NCI-H1417 treated with DMSO at 0.1 percent for 48 hours (cell line): ENCODE measurements at regions not wholly inside any gene's neighbourhood (a gene's known extent, or its start where the extent isn't known, plus 50 kb on each side); places are given as distances from the start of the nearest gene placed in this dataset.
"Not testable (repeated sequence)": the region's sequence is repeated elsewhere in the genome, so short reads cannot be mapped to it uniquely, and the experiment has no call there.

Source experiments
- DNase-seq: peaks from one replicate; lab custom pipeline; 2025; lab: John Stamatoyannopoulos, UW

GRCh38 chr18:8992500-8992899 lies 110.0 kb upstream of the NDUFV2 start:
- DNase-seq, result not testable (repeated sequence)

- no peak for DNase-seq
These were observed 107.9 kb upstream of the NDUFV2 start for GRCh38 chr18:8994603-8995002.

- no peak for DNase-seq
These were observed 107.4 kb upstream of the NDUFV2 start for GRCh38 chr18:8995096-8995495.

- DNase-seq, result no peak
These were observed 105.6 kb upstream of the NDUFV2 start for GRCh38 chr18:8996771-8997432.

- no peak for DNase-seq
These were observed 104.9 kb upstream of the NDUFV2 start for GRCh38 chr18:8997634-8998033.

GRCh38 chr18:8998481-8999217 lies 103.8 kb upstream of the NDUFV2 start:
- DNase-seq, result no peak

- no peak for DNase-seq
These were observed 102.6 kb upstream of the NDUFV2 start for GRCh38 chr18:8999872-9000271.

- no peak for DNase-seq
These were observed 101.8 kb upstream of the NDUFV2 start for GRCh38 chr18:9000733-9001132.

GRCh38 chr18:9001209-9001608 lies 101.3 kb upstream of the NDUFV2 start:
- DNase-seq, result no peak

- no peak for DNase-seq
These were observed 98.9 kb upstream of the NDUFV2 start for GRCh38 chr18:9003406-9004100.

- not testable (repeated sequence) for DNase-seq
These were observed 98.2 kb upstream of the NDUFV2 start for GRCh38 chr18:9004308-9004707.

- not testable (repeated sequence) for DNase-seq
These were observed 94.8 kb upstream of the NDUFV2 start for GRCh38 chr18:9007700-9008099.

GRCh38 chr18:9008200-9008708 lies 94.2 kb upstream of the NDUFV2 start:
- no peak for DNase-seq

- no peak for DNase-seq
These were observed 93.5 kb upstream of the NDUFV2 start for GRCh38 chr18:9008709-9009635.

GRCh38 chr18:9009703-9010488 lies 92.6 kb upstream of the NDUFV2 start:
- no peak for DNase-seq

- DNase-seq, result no peak
These were observed 91.1 kb upstream of the NDUFV2 start for GRCh38 chr18:9011431-9011830.

GRCh38 chr18:9013926-9014373 lies 88.5 kb upstream of the NDUFV2 start:
- no peak for DNase-seq

GRCh38 chr18:9015689-9016088 lies 86.8 kb upstream of the NDUFV2 start:
- no peak for DNase-seq

- DNase-seq, result no peak
These were observed 85.8 kb upstream of the NDUFV2 start for GRCh38 chr18:9016633-9017166.

GRCh38 chr18:9017167-9017904 lies 85.2 kb upstream of the NDUFV2 start:
- no peak for DNase-seq
